ENCODE measurements at regions not wholly inside any gene's neighbourhood (a gene's known extent, or its start where the extent isn't known, plus 50 kb on each side); places are given as distances from the start of the nearest gene placed in this dataset.

DNA sequence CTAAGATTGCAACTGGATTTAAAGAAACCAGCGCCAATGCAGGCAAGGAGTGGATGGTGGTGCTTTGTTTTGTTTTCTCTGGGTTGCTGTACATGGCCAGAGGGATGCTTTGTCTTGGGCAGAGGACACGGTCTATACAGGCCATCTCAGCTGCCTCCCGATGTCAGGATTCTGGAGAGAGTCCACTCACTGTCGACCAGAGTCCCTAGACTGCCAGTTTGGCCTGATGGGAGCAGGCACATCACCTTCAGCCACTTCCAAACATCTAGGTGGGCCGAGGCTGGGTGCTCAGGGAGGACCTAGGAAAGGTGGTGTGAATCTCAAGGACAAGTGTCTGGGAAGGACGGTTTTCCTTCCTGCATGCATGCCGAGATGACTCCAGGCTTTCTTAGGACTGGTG is 152.1 kb downstream of the BUB3 start:
- ATAC-seq = no peak
- TF ChIP-seq, protein P1, sequence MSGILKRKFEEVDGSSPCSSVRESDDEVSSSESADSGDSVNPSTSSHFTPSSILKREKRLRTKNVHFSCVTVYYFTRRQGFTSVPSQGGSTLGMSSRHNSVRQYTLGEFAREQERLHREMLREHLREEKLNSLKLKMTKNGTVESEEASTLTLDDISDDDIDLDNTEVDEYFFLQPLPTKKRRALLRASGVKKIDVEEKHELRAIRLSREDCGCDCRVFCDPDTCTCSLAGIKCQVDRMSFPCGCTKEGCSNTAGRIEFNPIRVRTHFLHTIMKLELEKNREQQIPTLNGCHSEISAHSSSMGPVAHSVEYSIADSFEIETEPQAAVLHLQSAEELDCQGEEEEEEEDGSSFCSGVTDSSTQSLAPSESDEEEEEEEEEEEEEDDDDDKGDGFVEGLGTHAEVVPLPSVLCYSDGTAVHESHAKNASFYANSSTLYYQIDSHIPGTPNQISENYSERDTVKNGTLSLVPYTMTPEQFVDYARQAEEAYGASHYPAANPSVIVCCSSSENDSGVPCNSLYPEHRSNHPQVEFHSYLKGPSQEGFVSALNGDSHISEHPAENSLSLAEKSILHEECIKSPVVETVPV (CRISPR knock-in tag; IDR thresholded peaks at IDR 0.05) = no peak
- no peak for TF ChIP-seq ESRRG (CRISPR knock-in tag; IDR thresholded peaks at IDR 0.05)
- TF ChIP-seq RARB (CRISPR knock-in tag; IDR thresholded peaks at IDR 0.05) = no peak
- no peak for TF ChIP-seq ZNF8 (CRISPR knock-in tag; IDR thresholded peaks at IDR 0.05)
- TF ChIP-seq BACH2 (CRISPR knock-in tag; IDR thresholded peaks at IDR 0.05; ENCODE audit: borderline replicate concordance) = no peak
- no peak for TF ChIP-seq TCF4 (CRISPR knock-in tag; IDR thresholded peaks at IDR 0.05; ENCODE audit: borderline replicate concordance)
- TF ChIP-seq CSDC2 (CRISPR knock-in tag; IDR thresholded peaks at IDR 0.05) = no peak
- TF ChIP-seq ZFP30 (CRISPR knock-in tag; IDR thresholded peaks at IDR 0.05) = no peak
- TF ChIP-seq, protein P2, sequence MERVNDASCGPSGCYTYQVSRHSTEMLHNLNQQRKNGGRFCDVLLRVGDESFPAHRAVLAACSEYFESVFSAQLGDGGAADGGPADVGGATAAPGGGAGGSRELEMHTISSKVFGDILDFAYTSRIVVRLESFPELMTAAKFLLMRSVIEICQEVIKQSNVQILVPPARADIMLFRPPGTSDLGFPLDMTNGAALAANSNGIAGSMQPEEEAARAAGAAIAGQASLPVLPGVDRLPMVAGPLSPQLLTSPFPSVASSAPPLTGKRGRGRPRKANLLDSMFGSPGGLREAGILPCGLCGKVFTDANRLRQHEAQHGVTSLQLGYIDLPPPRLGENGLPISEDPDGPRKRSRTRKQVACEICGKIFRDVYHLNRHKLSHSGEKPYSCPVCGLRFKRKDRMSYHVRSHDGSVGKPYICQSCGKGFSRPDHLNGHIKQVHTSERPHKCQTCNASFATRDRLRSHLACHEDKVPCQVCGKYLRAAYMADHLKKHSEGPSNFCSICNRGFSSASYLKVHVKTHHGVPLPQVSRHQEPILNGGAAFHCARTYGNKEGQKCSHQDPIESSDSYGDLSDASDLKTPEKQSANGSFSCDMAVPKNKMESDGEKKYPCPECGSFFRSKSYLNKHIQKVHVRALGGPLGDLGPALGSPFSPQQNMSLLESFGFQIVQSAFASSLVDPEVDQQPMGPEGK (CRISPR knock-in tag; IDR thresholded peaks at IDR 0.05; ENCODE audit: borderline replicate concordance) = no peak
- no peak for TF ChIP-seq GLIS3 (CRISPR knock-in tag; IDR thresholded peaks at IDR 0.05)
- TF ChIP-seq ZFP3 (CRISPR knock-in tag; IDR thresholded peaks at IDR 0.05) = no peak
- TF ChIP-seq, protein P3, sequence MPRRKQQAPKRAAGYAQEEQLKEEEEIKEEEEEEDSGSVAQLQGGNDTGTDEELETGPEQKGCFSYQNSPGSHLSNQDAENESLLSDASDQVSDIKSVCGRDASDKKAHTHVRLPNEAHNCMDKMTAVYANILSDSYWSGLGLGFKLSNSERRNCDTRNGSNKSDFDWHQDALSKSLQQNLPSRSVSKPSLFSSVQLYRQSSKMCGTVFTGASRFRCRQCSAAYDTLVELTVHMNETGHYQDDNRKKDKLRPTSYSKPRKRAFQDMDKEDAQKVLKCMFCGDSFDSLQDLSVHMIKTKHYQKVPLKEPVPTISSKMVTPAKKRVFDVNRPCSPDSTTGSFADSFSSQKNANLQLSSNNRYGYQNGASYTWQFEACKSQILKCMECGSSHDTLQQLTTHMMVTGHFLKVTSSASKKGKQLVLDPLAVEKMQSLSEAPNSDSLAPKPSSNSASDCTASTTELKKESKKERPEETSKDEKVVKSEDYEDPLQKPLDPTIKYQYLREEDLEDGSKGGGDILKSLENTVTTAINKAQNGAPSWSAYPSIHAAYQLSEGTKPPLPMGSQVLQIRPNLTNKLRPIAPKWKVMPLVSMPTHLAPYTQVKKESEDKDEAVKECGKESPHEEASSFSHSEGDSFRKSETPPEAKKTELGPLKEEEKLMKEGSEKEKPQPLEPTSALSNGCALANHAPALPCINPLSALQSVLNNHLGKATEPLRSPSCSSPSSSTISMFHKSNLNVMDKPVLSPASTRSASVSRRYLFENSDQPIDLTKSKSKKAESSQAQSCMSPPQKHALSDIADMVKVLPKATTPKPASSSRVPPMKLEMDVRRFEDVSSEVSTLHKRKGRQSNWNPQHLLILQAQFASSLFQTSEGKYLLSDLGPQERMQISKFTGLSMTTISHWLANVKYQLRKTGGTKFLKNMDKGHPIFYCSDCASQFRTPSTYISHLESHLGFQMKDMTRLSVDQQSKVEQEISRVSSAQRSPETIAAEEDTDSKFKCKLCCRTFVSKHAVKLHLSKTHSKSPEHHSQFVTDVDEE (CRISPR knock-in tag; IDR thresholded peaks at IDR 0.05) = no peak
- TF ChIP-seq CREB5 (CRISPR knock-in tag; IDR thresholded peaks at IDR 0.05; ENCODE audit: low read depth) = no peak
- TF ChIP-seq SNAI2 (CRISPR knock-in tag; IDR thresholded peaks at IDR 0.05) = no peak

DNA sequence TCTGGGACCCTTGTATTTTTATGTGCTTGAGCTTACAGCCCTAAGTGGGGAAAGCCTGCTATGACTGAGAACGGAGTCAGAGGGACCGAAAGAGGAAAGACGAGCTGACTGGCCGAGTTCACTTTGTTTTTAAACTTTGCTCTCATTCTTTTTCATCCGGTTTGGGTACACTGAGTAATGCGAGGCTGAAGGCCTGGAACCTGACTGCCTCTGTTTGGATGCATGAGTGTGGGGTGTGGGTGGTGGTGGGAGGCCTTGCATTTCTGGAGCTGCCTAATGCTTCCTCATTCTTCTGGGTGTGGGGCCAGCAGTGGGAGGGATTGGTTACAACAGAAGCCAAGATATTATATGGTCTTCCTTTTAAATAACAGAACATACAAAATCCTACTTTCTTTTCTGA is 155.5 kb downstream of the BUB3 start:
- no peak for ATAC-seq
- TF ChIP-seq, protein P1 (CRISPR knock-in tag; IDR thresholded peaks at IDR 0.05) = no peak
- TF ChIP-seq ZNF565 (CRISPR knock-in tag; conservative IDR thresholded peaks at IDR 0.05; ENCODE audit: low read depth) = no peak
- TF ChIP-seq, protein P2 (CRISPR knock-in tag; IDR thresholded peaks at IDR 0.05; ENCODE audit: borderline replicate concordance) = no peak
- no peak for TF ChIP-seq POU6F1 (CRISPR knock-in tag; IDR thresholded peaks at IDR 0.05; ENCODE audit: borderline replicate concordance, low read depth)
- TF ChIP-seq ZNF70 (CRISPR knock-in tag; IDR thresholded peaks at IDR 0.05) = no peak
- TF ChIP-seq GLIS3 (CRISPR knock-in tag; IDR thresholded peaks at IDR 0.05) = no peak
- TF ChIP-seq BACH2 (CRISPR knock-in tag; IDR thresholded peaks at IDR 0.05; ENCODE audit: borderline replicate concordance) = no peak
- TF ChIP-seq TOX (CRISPR knock-in tag; IDR thresholded peaks at IDR 0.05; ENCODE audit: borderline replicate concordance) = no peak
- no peak for TF ChIP-seq OSR1 (CRISPR knock-in tag; IDR thresholded peaks at IDR 0.05)
- TF ChIP-seq ZFP30 (CRISPR knock-in tag; IDR thresholded peaks at IDR 0.05) = no peak
- no peak for TF ChIP-seq ESRRG (CRISPR knock-in tag; IDR thresholded peaks at IDR 0.05)
- TF ChIP-seq, protein P3 (CRISPR knock-in tag; IDR thresholded peaks at IDR 0.05) = no peak
- no peak for TF ChIP-seq ZNF8 (CRISPR knock-in tag; IDR thresholded peaks at IDR 0.05)
- no peak for TF ChIP-seq CREB5 (CRISPR knock-in tag; IDR thresholded peaks at IDR 0.05; ENCODE audit: low read depth)
- no peak for TF ChIP-seq SNAI2 (CRISPR knock-in tag; IDR thresholded peaks at IDR 0.05)
- no peak for TF ChIP-seq ZFP3 (CRISPR knock-in tag; IDR thresholded peaks at IDR 0.05)
- no peak for TF ChIP-seq ISL1 (CRISPR knock-in tag; IDR thresholded peaks at IDR 0.05)
- no peak for TF ChIP-seq ARNTL (CRISPR knock-in tag; IDR thresholded peaks at IDR 0.05; ENCODE audit: borderline replicate concordance, low read depth)

Data from SK-N-SH treated with all-trans-retinoic acid at 6 μM for 48 hours (cell line).